ENCODE measurements at regions not wholly inside any gene's neighbourhood (a gene's known extent, or its start where the extent isn't known, plus 50 kb on each side); places are given as distances from the start of the nearest gene placed in this dataset.
"Not testable (repeated sequence)": the region's sequence is repeated elsewhere in the genome, so short reads cannot be mapped to it uniquely, and the experiment has no call there.

GRCh38 chr3:124345845-124346244 is 353.9 kb upstream of the ROPN1 start:
- H3K4me2 ChIP-seq, result no peak overlapping the region
- H3K9ac ChIP-seq, result no peak overlapping the region
- H4K20me1 ChIP-seq, result no peaks in the 10 kb centered on the region
- 0 out of 2 replicates have a peak, but pooled peaks cover 5% of the 10 kb centered on the region for H3K36me3 ChIP-seq
- H3K27me3 ChIP-seq, result no peaks in the 10 kb centered on the region
- no peak overlapping the region for H3K27ac ChIP-seq
- no peak overlapping the region for H3K4me3 ChIP-seq
- H3K9me3 ChIP-seq, result no peaks in the 10 kb centered on the region
- no peak for TF ChIP-seq Cebpa-rat (IDR thresholded peaks at IDR 0.05)
- H3K4me1 ChIP-seq, result no peaks in the 10 kb centered on the region

- H3K9me3 ChIP-seq, result no peaks in the 10 kb centered on the region
- no peaks in the 10 kb centered on the region for H3K4me1 ChIP-seq
- H3K36me3 ChIP-seq, result 0 out of 2 replicates have a peak, but pooled peaks cover 5% of the 10 kb centered on the region
- no peak overlapping the region for H3K4me3 ChIP-seq
- no peaks in the 10 kb centered on the region for H4K20me1 ChIP-seq
- no peak for TF ChIP-seq Cebpa-rat (IDR thresholded peaks at IDR 0.05)
- no peak overlapping the region for H3K27ac ChIP-seq
- no peak overlapping the region for H3K9ac ChIP-seq
- no peak overlapping the region for H3K4me2 ChIP-seq
- H3K27me3 ChIP-seq, result no peaks in the 10 kb centered on the region
Measured at GRCh38 chr3:124346487-124346886, 354.6 kb upstream of the ROPN1 start.

GRCh38 chr3:124347418-124347817 is 355.5 kb upstream of the ROPN1 start:
- no peak overlapping the region for H3K4me3 ChIP-seq
- H3K9me3 ChIP-seq, result no peaks in the 10 kb centered on the region
- H3K4me2 ChIP-seq, result no peak overlapping the region
- no peaks in the 10 kb centered on the region for H3K4me1 ChIP-seq
- H4K20me1 ChIP-seq, result no peaks in the 10 kb centered on the region
- 0 out of 2 replicates have a peak, but pooled peaks cover 5% of the 10 kb centered on the region for H3K36me3 ChIP-seq
- H3K9ac ChIP-seq, result no peak overlapping the region
- H3K27me3 ChIP-seq, result no peaks in the 10 kb centered on the region
- H3K27ac ChIP-seq, result no peak overlapping the region
- TF ChIP-seq Cebpa-rat (IDR thresholded peaks at IDR 0.05), result no peak

- H3K9me3 ChIP-seq, H3K27me3 ChIP-seq, H3K27ac ChIP-seq, H3K36me3 ChIP-seq, H3K4me1 ChIP-seq, H3K9ac ChIP-seq, H3K4me3 ChIP-seq, H4K20me1 ChIP-seq, H3K4me2 ChIP-seq: not testable (repeated sequence)
Measured at GRCh38 chr3:124348555-124348954, 356.6 kb upstream of the ROPN1 start.

DNA sequence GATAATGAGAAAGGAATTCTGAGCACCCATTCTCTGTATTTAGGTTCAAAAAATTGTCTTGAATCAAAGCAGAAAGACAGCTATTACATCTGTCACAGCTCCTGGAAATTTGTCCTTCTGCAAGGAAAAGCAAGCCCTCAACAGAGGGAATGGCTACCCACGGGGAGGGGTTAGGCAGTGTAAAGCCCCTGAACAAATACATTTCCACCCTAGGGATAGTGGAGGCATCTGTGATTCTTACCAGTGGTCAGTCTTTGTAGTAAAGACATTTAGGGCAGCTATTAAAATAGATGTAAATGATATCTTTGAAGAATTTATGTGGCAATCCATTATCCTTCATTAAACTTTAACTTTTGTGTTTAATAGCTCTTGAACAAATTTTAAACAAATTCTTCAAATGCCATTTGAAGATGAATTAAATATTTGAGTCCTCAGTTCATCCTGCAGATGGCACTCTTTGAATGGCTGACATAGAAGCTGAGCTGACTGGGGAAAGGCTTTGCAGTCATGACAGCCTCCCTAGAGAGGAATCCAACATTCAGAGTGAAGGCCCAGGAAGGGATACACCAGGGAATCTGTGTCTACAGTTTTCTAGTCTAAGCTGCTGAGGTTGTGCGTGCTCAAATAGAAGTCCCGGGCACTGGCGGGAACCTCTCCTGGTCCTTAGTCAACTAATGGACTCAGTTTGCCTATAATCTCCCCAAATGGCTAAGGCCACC is 359.7 kb upstream of the ROPN1 start:
- Histone ChIP-seq H4K20me1 (no peaks in the 10 kb centered on the region), H3K27me3 (no peaks in the 10 kb centered on the region), H3K4me2 (no peak overlapping the region), H3K9ac (no peak overlapping the region), H3K4me3 (no peak overlapping the region), H3K36me3 (0 out of 2 replicates have a peak, but pooled peaks cover 5% of the 10 kb centered on the region), H3K4me1 (no peaks in the 10 kb centered on the region), H3K9me3 (no peaks in the 10 kb centered on the region), H3K27ac (no peak overlapping the region)
- no peak for TF ChIP-seq Cebpa-rat (IDR thresholded peaks at IDR 0.05)

GRCh38 chr3:124352149-124352539 is 360.2 kb upstream of the ROPN1 start:
- Histone ChIP-seq H3K4me1 (no peaks in the 10 kb centered on the region), H4K20me1 (no peaks in the 10 kb centered on the region), H3K9ac (no peak overlapping the region), H3K27ac (no peak overlapping the region), H3K36me3 (0 out of 2 replicates have a peak, but pooled peaks cover 5% of the 10 kb centered on the region), H3K4me2 (no peak overlapping the region), H3K27me3 (no peaks in the 10 kb centered on the region), H3K9me3 (no peaks in the 10 kb centered on the region), H3K4me3 (no peak overlapping the region)
- no peak for TF ChIP-seq Cebpa-rat (IDR thresholded peaks at IDR 0.05)

- TF ChIP-seq Cebpa-rat (IDR thresholded peaks at IDR 0.05), result no peak
- Histone ChIP-seq H3K27ac (no peak overlapping the region), H3K4me1 (no peaks in the 10 kb centered on the region), H3K4me2 (no peak overlapping the region), H3K4me3 (no peak overlapping the region), H3K9me3 (no peaks in the 10 kb centered on the region), H4K20me1 (no peaks in the 10 kb centered on the region), H3K9ac (no peak overlapping the region), H3K36me3 (no peaks in the 10 kb centered on the region), H3K27me3 (no peaks in the 10 kb centered on the region)
Measured at GRCh38 chr3:124353691-124354090, 361.8 kb upstream of the ROPN1 start.

- no peak for TF ChIP-seq Cebpa-rat (IDR thresholded peaks at IDR 0.05)
- H3K9ac ChIP-seq, result no peak overlapping the region
- no peak overlapping the region for H3K4me3 ChIP-seq
- no peaks in the 10 kb centered on the region for H3K4me1 ChIP-seq
- H3K27ac ChIP-seq, result no peak overlapping the region
- H3K36me3 ChIP-seq, result no peaks in the 10 kb centered on the region
- H3K4me2 ChIP-seq, result no peak overlapping the region
- no peaks in the 10 kb centered on the region for H4K20me1 ChIP-seq
- no peaks in the 10 kb centered on the region for H3K27me3 ChIP-seq
- no peaks in the 10 kb centered on the region for H3K9me3 ChIP-seq
Measured at GRCh38 chr3:124354150-124354549, 362.2 kb upstream of the ROPN1 start.

- no peak overlapping the region for H3K4me2 ChIP-seq
- H3K9me3 ChIP-seq, result no peaks in the 10 kb centered on the region
- no peaks in the 10 kb centered on the region for H4K20me1 ChIP-seq
- no peak for TF ChIP-seq Cebpa-rat (IDR thresholded peaks at IDR 0.05)
- no peaks in the 10 kb centered on the region for H3K4me1 ChIP-seq
- H3K27ac ChIP-seq, result no peak overlapping the region
- H3K4me3 ChIP-seq, result no peak overlapping the region
- no peaks in the 10 kb centered on the region for H3K27me3 ChIP-seq
- H3K36me3 ChIP-seq, result no peaks in the 10 kb centered on the region
- no peak overlapping the region for H3K9ac ChIP-seq
Measured at GRCh38 chr3:124358156-124358555, 366.2 kb upstream of the ROPN1 start.

DNA sequence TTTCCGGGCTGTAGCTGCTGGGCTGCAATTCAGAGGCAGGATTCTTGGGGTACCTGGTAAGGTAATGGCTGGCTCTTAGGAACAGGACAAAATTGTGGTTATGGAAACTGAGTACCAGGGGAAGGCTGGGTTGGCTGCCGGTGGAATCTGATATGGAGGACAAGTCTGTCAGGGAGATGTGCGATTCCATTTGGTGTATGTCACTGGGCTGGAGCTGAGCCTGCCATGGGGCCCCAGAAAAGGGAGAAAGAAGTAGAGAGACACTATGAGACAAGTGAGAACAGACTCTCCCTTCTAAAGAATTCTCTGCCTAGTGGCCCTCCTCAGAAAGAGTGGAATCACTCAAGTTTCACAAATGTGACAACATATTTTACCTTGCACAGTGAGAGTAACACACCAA is 368.2 kb upstream of the ROPN1 start:
- Histone ChIP-seq H3K9me3 (no peaks in the 10 kb centered on the region), H3K9ac (no peak overlapping the region), H3K4me3 (no peak overlapping the region), H3K27me3 (no peaks in the 10 kb centered on the region), H4K20me1 (no peaks in the 10 kb centered on the region), H3K4me2 (no peak overlapping the region), H3K36me3 (no peaks in the 10 kb centered on the region), H3K4me1 (no peaks in the 10 kb centered on the region; the same call in 1 of the 2 replicates), H3K27ac (no peak overlapping the region)
- TF ChIP-seq Cebpa-rat (IDR thresholded peaks at IDR 0.05), result no peak

DNA sequence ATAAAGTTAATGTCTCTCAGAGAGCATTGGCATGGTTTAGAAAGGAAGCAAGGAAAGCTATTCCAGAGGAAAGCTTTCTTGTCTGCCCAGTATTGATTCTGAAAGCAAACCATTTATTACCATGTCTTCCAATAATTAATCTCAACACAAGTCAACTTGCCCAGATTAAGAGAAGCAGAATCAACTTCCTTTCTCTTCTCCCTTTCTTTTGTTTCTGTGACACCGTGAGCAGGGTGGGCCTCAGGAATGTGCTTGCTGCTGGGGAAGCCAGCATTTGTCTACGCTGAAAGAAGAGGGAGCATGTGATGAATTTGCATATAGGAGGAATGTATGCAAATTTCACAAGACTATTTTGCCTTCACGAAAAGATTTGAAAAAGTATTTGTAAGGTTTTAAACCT is 368.6 kb upstream of the ROPN1 start:
- H3K27ac ChIP-seq, result no peak overlapping the region
- H3K4me3 ChIP-seq, result no peak overlapping the region
- TF ChIP-seq Cebpa-rat (IDR thresholded peaks at IDR 0.05), result no peak
- H3K9me3 ChIP-seq, result no peaks in the 10 kb centered on the region
- H3K9ac ChIP-seq, result no peak overlapping the region
- no peak overlapping the region for H3K4me2 ChIP-seq
- no peaks in the 10 kb centered on the region for H4K20me1 ChIP-seq
- H3K4me1 ChIP-seq, result no peaks in the 10 kb centered on the region; the same call in 1 of the 2 replicates
- H3K27me3 ChIP-seq, result no peaks in the 10 kb centered on the region
- H3K36me3 ChIP-seq, result no peaks in the 10 kb centered on the region

Measured in BLaER1 (cell line).